ENCODE measurements at regions not wholly inside any gene's neighbourhood (a gene's known extent, or its start where the extent isn't known, plus 50 kb on each side); places are given as distances from the start of the nearest gene placed in this dataset.

GRCh38 chr9:71364186-71364955 is 242.9 kb upstream of the TRPM3 start:
- no peak for DNase-seq
- 86 to 97% (median 93%) methylated on average over 2 of the region's 2 CpGs for WGBS, 5 donors
- H3K36me3 ChIP-seq, result no peaks in the 10 kb centered on the region
- TF ChIP-seq POLR2A (IDR thresholded peaks at IDR 0.05) (no peak), CTCF (IDR thresholded peaks at IDR 0.05 in 8 of 11, conservative IDR thresholded peaks at IDR 0.05 in 3 of 11) (no peak), POLR2AphosphoS5 (IDR thresholded peaks at IDR 0.05) (no peak)
- no peaks in the 10 kb centered on the region for H3K4me1 ChIP-seq
- no peaks in the 10 kb centered on the region for H3K27me3 ChIP-seq (replicated peaks in 1 of 7)
- no peak overlapping the region for H3K27ac ChIP-seq
- H3K4me3 ChIP-seq, result no peak overlapping the region
- intact Hi-C loops (cut with DNase I; ENCODE audit: low total_unique reads), result no loop called here
- H3K9me3 ChIP-seq, result no peaks in the 10 kb centered on the region

- no peaks in the 10 kb centered on the region for H3K4me1 ChIP-seq
- no peaks in the 10 kb centered on the region for H3K36me3 ChIP-seq
- WGBS, 5 donors, result 69 to 87% (median 75%) methylated on average over 4 of the region's 4 CpGs
- intact Hi-C loops (cut with DNase I; ENCODE audit: low total_unique reads), result no loop called here
- no peaks in the 10 kb centered on the region for H3K27me3 ChIP-seq (replicated peaks in 1 of 7)
- TF ChIP-seq CTCF (IDR thresholded peaks at IDR 0.05 in 8 of 11, conservative IDR thresholded peaks at IDR 0.05 in 3 of 11) (no peak), POLR2AphosphoS5 (IDR thresholded peaks at IDR 0.05) (no peak), POLR2A (IDR thresholded peaks at IDR 0.05) (no peak)
- no peak overlapping the region for H3K27ac ChIP-seq
- H3K4me3 ChIP-seq, result no peak overlapping the region
- H3K9me3 ChIP-seq, result no peaks in the 10 kb centered on the region
- no peak for DNase-seq
Observed at GRCh38 chr9:71363286-71363961, 242.0 kb upstream of the TRPM3 start.

- no peak for TF ChIP-seq POLR2A (IDR thresholded peaks at IDR 0.05)
- no peak for TF ChIP-seq POLR2AphosphoS5 (IDR thresholded peaks at IDR 0.05)
- no peak for TF ChIP-seq CTCF (IDR thresholded peaks at IDR 0.05 in 8 of 11, conservative IDR thresholded peaks at IDR 0.05 in 3 of 11)
- no peak for DNase-seq
- H3K36me3 ChIP-seq, result no peaks in the 10 kb centered on the region
- WGBS, 5 donors, result 56 to 78% (median 65%) methylated on average over 2 of the region's 2 CpGs
- intact Hi-C loops (cut with DNase I; ENCODE audit: low total_unique reads), result no loop called here
- no peak overlapping the region for H3K4me3 ChIP-seq
- no peaks in the 10 kb centered on the region for H3K27me3 ChIP-seq (replicated peaks in 1 of 7)
- H3K9me3 ChIP-seq, result no peaks in the 10 kb centered on the region
- no peak overlapping the region for H3K27ac ChIP-seq
- H3K4me1 ChIP-seq, result no peaks in the 10 kb centered on the region
Observed at GRCh38 chr9:71361357-71361756, 239.9 kb upstream of the TRPM3 start.

- 46 to 66% (median 57%) methylated on average over 4 of the region's 4 CpGs for WGBS, 5 donors
- H3K4me1 ChIP-seq, result no peaks in the 10 kb centered on the region
- intact Hi-C loops (cut with DNase I; ENCODE audit: low total_unique reads), result no loop called here
- DNase-seq, result no peak
- TF ChIP-seq POLR2A (IDR thresholded peaks at IDR 0.05) (no peak), CTCF (IDR thresholded peaks at IDR 0.05 in 8 of 11, conservative IDR thresholded peaks at IDR 0.05 in 3 of 11) (no peak), POLR2AphosphoS5 (IDR thresholded peaks at IDR 0.05) (no peak)
- H3K9me3 ChIP-seq, result no peaks in the 10 kb centered on the region
- no peaks in the 10 kb centered on the region for H3K36me3 ChIP-seq
- H3K4me3 ChIP-seq, result no peak overlapping the region
- H3K27ac ChIP-seq, result no peak overlapping the region
- H3K27me3 ChIP-seq (replicated peaks in 1 of 7), result no peaks in the 10 kb centered on the region
Observed at GRCh38 chr9:71357346-71357745, 235.9 kb upstream of the TRPM3 start.
